ENCODE measurements at regions not wholly inside any gene's neighbourhood (a gene's known extent, or its start where the extent isn't known, plus 50 kb on each side); places are given as distances from the start of the nearest gene placed in this dataset.

- no peak for TF ChIP-seq REST (IDR thresholded peaks at IDR 0.05; ENCODE audit: borderline replicate concordance)
- TF ChIP-seq CTCF (IDR thresholded peaks at IDR 0.05; ENCODE audit: poor library complexity, severe bottlenecking) = no peak
- TF ChIP-seq MXI1 (conservative IDR thresholded peaks at IDR 0.05; ENCODE audit: poor library complexity, severe bottlenecking) = no peak
These were observed 285.1 kb downstream of the PTPRU start for GRCh38 chr1:29521438-29521715.

All from neural cell (in vitro differentiated cells).